COR-L47 (cell line): ENCODE measurements at regions not wholly inside any gene's neighbourhood (a gene's known extent, or its start where the extent isn't known, plus 50 kb on each side); places are given as distances from the start of the nearest gene placed in this dataset.
A peak's percentile ranks its signal among the peaks of the same experiment; 100 is the strongest.

Experiments
- DNase-seq: peaks from one replicate; lab custom pipeline; 2025; lab: John Stamatoyannopoulos, UW

GRCh38 chr18:45378308-45378707, 237.0 kb upstream of the SLC14A2 start:
- no peak for DNase-seq

GRCh38 chr18:45378933-45379332, 236.3 kb upstream of the SLC14A2 start:
- DNase-seq, result no peak

GRCh38 chr18:45379903-45380302, 235.4 kb upstream of the SLC14A2 start:
- DNase-seq, result no peak

- no peak for DNase-seq
These were observed 234.0 kb upstream of the SLC14A2 start for GRCh38 chr18:45381282-45381681.

- DNase-seq, result no peak
These were observed 232.0 kb upstream of the SLC14A2 start for GRCh38 chr18:45383228-45383627.

- DNase-seq, result peak; percentile 82
These were observed 230.9 kb upstream of the SLC14A2 start for GRCh38 chr18:45384137-45384961.

GRCh38 chr18:45384962-45385315, 230.3 kb upstream of the SLC14A2 start:
- DNase-seq, result no peak

GRCh38 chr18:45386041-45386655, 229.1 kb upstream of the SLC14A2 start:
- DNase-seq, result peak; percentile 79

GRCh38 chr18:45387229-45387628, 228.0 kb upstream of the SLC14A2 start:
- DNase-seq, result no peak

GRCh38 chr18:45398448-45398847, 216.8 kb upstream of the SLC14A2 start:
- no peak for DNase-seq

- no peak for DNase-seq
These were observed 216.1 kb upstream of the SLC14A2 start for GRCh38 chr18:45399146-45399545.

- no peak for DNase-seq
These were observed 215.6 kb upstream of the SLC14A2 start for GRCh38 chr18:45399643-45400042.

GRCh38 chr18:45402485-45403056, 212.7 kb upstream of the SLC14A2 start:
- no peak for DNase-seq

GRCh38 chr18:45403341-45404049, 211.8 kb upstream of the SLC14A2 start:
- no peak for DNase-seq

- DNase-seq, result no peak
These were observed 207.1 kb upstream of the SLC14A2 start for GRCh38 chr18:45408218-45408617.

GRCh38 chr18:45409971-45410370, 205.3 kb upstream of the SLC14A2 start:
- no peak for DNase-seq

- no peak for DNase-seq
These were observed 202.7 kb upstream of the SLC14A2 start for GRCh38 chr18:45412577-45412976.

GRCh38 chr18:45413180-45413836, 202.0 kb upstream of the SLC14A2 start:
- no peak for DNase-seq

GRCh38 chr18:45415614-45416013, 199.7 kb upstream of the SLC14A2 start:
- DNase-seq, result peak; percentile 91

GRCh38 chr18:45416168-45416567, 199.1 kb upstream of the SLC14A2 start:
- DNase-seq, result peak; percentile 99

- DNase-seq, result no peak
These were observed 197.9 kb upstream of the SLC14A2 start for GRCh38 chr18:45417392-45417791.

GRCh38 chr18:45423659-45424058, 191.6 kb upstream of the SLC14A2 start:
- DNase-seq, result peak; percentile 83
